ENCODE measurements at regions not wholly inside any gene's neighbourhood (a gene's known extent, or its start where the extent isn't known, plus 50 kb on each side); places are given as distances from the start of the nearest gene placed in this dataset.

GRCh38 chr6:80482056-80482455, 375.6 kb downstream of the BCKDHB start:
- Mint-ChIP-seq H3K27me3 (ENCODE audit: low read depth in 3 of 3) (peaks cover 0 to 5% (median 1%) of the 10 kb centered on the region in 3 donors), H3K27ac (no peak overlapping the region), H3K4me1 (no peaks in the 10 kb centered on the region), H3K9me3 (peaks cover 5 to 20% (median 13%) of the 10 kb centered on the region in 7 donors), H3K36me3 (no peaks in the 10 kb centered on the region), H3K4me3 (no peak overlapping the region)
- WGBS (ENCODE audit: insufficient coverage), result 100% methylated on average over 1 of the region's 3 CpGs
- no peak overlapping the region for H2AFZ ChIP-seq (ENCODE audit: insufficient read depth, low read depth, low read length, poor library complexity, severe bottlenecking)
- intact Hi-C loops (cut with micrococcal nuclease), result no loop called here
- H3K27me3 ChIP-seq (ENCODE audit: control insufficient read depth in 2 of 2, insufficient read depth in 2 of 2, low read length in 2 of 2), result no peaks in the 10 kb centered on the region
- H3K79me2 ChIP-seq (ENCODE audit: insufficient read depth, low read length), result no peaks in the 10 kb centered on the region
- H3K4me2 ChIP-seq (replicated peaks; ENCODE audit: extremely low read depth, low read length, poor library complexity, severe bottlenecking), result no peak overlapping the region
- no peaks in the 10 kb centered on the region for H4K20me1 ChIP-seq (ENCODE audit: insufficient read depth, low read length)
- no peak for DNase-seq
- H3K9me3 ChIP-seq (replicated peaks in 1 of 2; ENCODE audit: control insufficient read depth in 1 of 2, insufficient read depth in 1 of 2, low read length in 2 of 2), result peaks cover 0 to 3% of the 10 kb centered on the region in 2 donors
- no peaks in the 10 kb centered on the region for H3K36me3 ChIP-seq (replicated peaks in 1 of 2; ENCODE audit: control insufficient read depth in 1 of 2, insufficient read depth in 2 of 2, low read length in 2 of 2)
- no peak overlapping the region for H3K9ac ChIP-seq (ENCODE audit: insufficient read depth, low read length, poor library complexity, severe bottlenecking)
- no peak overlapping the region for H3K4me3 ChIP-seq (replicated peaks in 1 of 3; ENCODE audit: low read depth in 2 of 3, low read length in 3 of 3)
- TF ChIP-seq CTCF (IDR thresholded peaks at IDR 0.05), result no peak
- H3K4me1 ChIP-seq (ENCODE audit: control insufficient read depth in 1 of 2, insufficient read depth in 2 of 2, low read length in 2 of 2), result no peaks in the 10 kb centered on the region
- no peak overlapping the region for H3K27ac ChIP-seq (ENCODE audit: low read depth in 1 of 2, low read length in 2 of 2)

- Histone ChIP-seq H3K27me3 (ENCODE audit: control insufficient read depth in 2 of 2, insufficient read depth in 2 of 2, low read length in 2 of 2) (no peaks in the 10 kb centered on the region), H3K4me1 (ENCODE audit: control insufficient read depth in 1 of 2, insufficient read depth in 2 of 2, low read length in 2 of 2) (no peaks in the 10 kb centered on the region), H3K36me3 (replicated peaks in 1 of 2; ENCODE audit: control insufficient read depth in 1 of 2, insufficient read depth in 2 of 2, low read length in 2 of 2) (no peaks in the 10 kb centered on the region), H3K4me3 (replicated peaks in 1 of 3; ENCODE audit: low read depth in 2 of 3, low read length in 3 of 3) (no peak overlapping the region), H2AFZ (ENCODE audit: insufficient read depth, low read depth, low read length, poor library complexity, severe bottlenecking) (no peak overlapping the region), H3K9ac (ENCODE audit: insufficient read depth, low read length, poor library complexity, severe bottlenecking) (no peak overlapping the region), H3K9me3 (replicated peaks in 1 of 2; ENCODE audit: control insufficient read depth in 1 of 2, insufficient read depth in 1 of 2, low read length in 2 of 2) (peaks cover 0 to 2% of the 10 kb centered on the region in 2 donors), H3K4me2 (replicated peaks; ENCODE audit: extremely low read depth, low read length, poor library complexity, severe bottlenecking) (no peak overlapping the region), H3K27ac (ENCODE audit: low read depth in 1 of 2, low read length in 2 of 2) (no peak overlapping the region), H4K20me1 (ENCODE audit: insufficient read depth, low read length) (no peaks in the 10 kb centered on the region), H3K79me2 (ENCODE audit: insufficient read depth, low read length) (no peaks in the 10 kb centered on the region)
- DNase-seq, result no peak
- intact Hi-C loops (cut with micrococcal nuclease), result no loop called here
- no peak overlapping the region for H3K4me3 Mint-ChIP-seq
- no peaks in the 10 kb centered on the region for H3K36me3 Mint-ChIP-seq
- no peak for TF ChIP-seq CTCF (IDR thresholded peaks at IDR 0.05)
- H3K27me3 Mint-ChIP-seq (ENCODE audit: low read depth in 3 of 3), result peaks cover 0 to 5% (median 0%) of the 10 kb centered on the region in 3 donors
- peaks cover 5 to 13% (median 7%) of the 10 kb centered on the region in 7 donors for H3K9me3 Mint-ChIP-seq
- H3K27ac Mint-ChIP-seq, result no peak overlapping the region
- H3K4me1 Mint-ChIP-seq, result no peaks in the 10 kb centered on the region
These were observed 374.1 kb downstream of the BCKDHB start for GRCh38 chr6:80480421-80481157.

Measured in CD14-positive monocyte (primary cell).